ENCODE measurements at regions not wholly inside any gene's neighbourhood (a gene's known extent, or its start where the extent isn't known, plus 50 kb on each side); places are given as distances from the start of the nearest gene placed in this dataset.

- DNase-seq = no peak
Observed at GRCh38 chr21:16020878-16021277, 291.1 kb downstream of the USP25 start.

DNA sequence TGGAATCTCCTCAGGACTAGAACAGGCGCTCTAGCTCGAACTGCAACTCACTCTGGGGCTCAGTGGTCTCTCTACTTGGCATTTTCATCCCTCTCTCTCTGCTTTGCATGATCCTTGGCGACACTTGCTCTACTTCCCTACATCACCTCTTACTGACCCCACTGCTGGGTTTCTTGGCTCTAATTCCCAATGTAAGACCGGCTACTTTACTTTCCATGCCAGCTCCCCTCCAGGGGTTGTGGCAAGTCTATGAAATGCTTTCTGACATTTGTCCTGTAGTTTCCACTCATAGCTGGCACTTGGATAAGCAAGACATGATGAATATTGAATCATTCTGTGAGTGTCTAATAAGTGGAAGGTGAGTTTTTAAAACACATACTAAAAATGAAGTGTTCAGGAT, 292.3 kb downstream of the USP25 start:
- DNase-seq = no peak

GRCh38 chr21:16022921-16023320, 293.1 kb downstream of the USP25 start:
- DNase-seq = no peak

- DNase-seq = no peak
Observed at GRCh38 chr21:16028142-16028541, 298.4 kb downstream of the USP25 start.

- DNase-seq = no peak
Observed at GRCh38 chr21:16028941-16029464, 299.2 kb downstream of the USP25 start.

DNA sequence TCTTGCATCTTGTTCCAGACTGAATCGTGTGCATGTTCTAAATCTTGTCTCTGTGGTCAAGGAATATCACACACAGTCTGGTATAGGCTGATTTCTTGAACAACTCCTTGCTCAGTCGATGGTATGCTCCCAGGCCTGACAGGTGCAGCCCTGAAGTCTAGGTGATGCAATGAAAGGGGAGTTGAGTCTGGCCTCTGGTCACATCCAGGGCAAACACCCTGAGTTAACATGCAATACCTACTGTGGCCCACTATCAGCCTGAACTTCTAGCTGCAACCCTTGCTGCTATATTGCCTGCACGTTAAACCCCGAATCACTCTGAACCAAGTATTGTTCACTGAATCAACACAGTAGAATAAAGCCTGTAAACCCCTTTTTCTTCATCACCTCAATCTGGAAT, 303.4 kb downstream of the USP25 start:
- no peak for DNase-seq

GRCh38 chr21:16034446-16035190, 304.8 kb downstream of the USP25 start:
- DNase-seq = no peak

DNA sequence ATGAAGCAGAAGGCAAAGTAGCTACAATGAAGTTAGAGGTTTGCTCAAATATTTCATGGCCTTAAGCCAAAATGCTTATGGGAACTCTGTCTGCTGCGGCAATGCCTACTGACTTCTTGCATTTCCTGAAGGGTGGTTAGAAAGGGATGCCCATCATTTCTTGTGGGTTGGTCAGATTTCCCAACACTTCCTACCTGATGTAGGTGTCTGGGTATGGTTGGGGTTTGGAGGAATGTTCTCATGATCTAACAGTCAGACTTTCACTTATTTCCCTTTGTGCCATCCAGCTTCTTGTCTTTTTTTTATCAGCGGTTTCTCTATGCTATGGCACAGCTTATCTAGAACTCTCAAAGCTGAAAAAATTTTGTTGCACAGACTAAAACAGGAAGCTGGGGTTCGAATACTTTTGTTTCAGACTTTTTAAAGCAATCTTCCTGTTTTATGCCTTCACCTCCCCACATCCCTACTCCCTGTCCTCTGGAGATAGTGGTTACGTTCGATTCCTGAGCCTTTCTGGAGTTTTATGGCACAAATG, 307.7 kb downstream of the USP25 start:
- no peak for DNase-seq

DNA sequence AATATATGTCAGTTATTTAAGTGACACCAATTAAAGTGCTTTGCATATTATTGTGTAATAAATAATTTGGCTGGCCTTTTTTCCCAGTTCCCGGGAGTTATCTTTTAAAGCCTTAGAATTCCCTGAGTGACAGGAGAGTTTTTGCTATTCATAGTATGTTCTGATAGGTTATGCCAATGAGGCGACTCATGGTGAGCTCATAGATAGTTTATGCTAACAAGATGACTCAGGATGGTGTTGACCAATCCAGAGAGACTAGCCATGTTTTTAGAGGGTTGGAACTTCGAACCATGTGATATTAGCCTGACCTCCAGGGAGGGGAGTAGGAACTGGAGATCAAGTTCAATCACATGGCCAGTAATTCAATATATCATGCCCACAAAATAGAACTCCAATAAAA, 310.8 kb downstream of the USP25 start:
- DNase-seq = no peak

- no peak for DNase-seq
Observed at GRCh38 chr21:16044676-16045075, 314.9 kb downstream of the USP25 start.

DNA sequence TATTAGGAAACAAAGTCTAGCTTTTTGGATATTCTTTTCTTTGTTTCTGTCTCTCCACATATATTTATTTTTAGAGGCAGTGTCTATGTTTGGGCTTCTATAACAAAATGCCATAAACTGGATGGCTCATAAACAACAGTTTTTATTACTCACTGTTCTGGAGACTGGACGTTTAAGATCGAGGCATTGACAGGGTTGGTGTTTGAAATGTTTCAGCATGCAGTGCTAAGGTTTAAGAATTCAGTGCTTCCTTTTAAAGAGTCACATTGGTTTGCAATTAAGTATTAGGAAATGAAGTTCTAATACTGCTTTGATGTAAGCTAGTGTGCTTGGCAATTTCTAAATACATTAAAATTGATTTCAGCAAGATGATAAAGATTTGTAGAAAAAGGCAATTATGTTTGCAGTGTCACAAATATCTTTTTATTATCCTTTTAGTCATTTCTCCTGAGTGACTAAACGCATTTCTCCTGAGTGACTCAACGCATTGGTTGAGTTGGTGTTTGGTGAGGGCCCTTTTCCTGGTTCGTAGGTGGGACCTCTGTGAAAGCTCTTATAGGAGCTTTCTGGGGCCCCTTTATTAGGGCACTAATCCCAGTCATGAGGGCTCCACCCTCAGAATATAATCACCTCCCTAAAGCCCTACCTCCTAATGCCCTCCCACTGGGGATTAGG, 317.0 kb downstream of the USP25 start:
- no peak for DNase-seq

DNA sequence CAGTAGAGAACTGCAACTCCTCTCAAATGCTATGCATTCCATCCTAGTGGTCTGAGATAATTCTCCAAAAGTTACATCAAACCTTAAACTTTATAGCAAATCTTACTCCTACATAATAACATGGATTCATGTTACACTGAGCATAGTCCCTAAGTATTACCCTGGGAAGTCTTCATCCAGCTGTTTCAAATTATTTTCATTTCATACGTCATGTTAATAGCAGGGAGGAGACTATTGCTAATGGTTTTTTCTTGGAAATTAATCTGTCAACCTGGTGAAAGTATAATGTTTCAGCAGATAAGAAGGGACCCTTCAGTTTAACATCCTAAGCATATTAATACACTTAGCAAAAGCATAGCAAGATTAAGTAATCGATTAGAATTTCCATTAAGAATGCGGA, 318.1 kb downstream of the USP25 start:
- no peak for DNase-seq

DNA sequence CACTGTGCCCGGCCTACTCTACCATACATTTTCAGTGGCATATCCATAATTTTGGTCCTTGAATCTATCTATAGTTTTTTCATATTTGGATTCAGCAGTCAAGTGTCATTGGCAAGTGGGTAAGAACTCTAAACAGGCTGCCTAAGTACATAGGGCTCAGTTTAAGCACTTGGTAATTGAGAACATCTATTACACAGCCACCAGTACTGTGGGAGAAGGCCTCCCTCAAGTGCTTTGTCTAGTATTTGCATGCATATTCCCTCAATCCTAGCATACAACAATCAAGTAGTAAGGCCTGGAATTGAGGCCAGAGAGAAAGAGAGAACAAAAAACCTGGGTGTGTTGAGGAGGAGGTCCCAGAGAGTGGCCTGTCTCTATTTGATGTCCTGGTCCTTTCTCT, 325.2 kb downstream of the USP25 start:
- no peak for DNase-seq

GRCh38 chr21:16058896-16059295, 329.1 kb downstream of the USP25 start:
- DNase-seq = no peak

DNA sequence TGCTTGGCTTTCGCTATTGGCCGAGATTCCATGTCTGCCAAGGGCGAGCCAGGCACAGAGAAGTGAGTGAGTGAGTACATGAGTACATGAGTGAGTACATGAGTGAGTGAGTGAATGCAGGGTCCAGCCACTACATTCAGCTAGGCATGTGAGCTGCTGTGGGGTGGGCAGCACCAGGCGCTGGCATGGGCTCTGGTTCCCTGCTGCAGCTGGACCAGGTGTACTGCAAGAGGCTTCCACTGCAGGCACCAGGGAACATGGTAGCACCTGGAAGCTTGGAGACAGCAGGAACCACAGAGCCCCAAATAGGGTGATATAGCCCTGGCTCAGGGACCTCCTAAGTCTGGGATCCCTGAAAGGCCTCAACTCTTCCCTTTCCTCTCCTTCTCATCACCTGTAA, 330.2 kb downstream of the USP25 start:
- no peak for DNase-seq

DNA sequence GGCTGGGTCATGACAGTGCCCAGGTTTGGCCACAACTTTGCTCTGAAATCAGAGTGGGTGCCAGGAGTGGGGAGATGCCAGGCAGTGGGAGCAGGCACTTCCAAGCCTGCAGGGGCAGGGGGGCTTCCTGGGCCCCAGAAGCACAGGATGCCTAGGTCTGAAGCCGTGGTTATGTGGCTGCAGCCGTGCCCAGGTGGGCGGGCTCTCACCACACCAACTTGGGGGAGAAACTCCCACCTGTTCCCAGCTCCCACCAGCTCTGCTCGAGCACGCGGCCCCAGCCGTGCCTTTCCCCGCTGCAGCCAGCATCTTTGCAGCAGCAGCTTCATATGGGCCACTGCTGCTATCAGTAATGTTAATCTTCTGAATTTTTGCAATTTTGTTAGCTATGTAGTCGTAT, 331.4 kb downstream of the USP25 start:
- no peak for DNase-seq

- DNase-seq = no peak
Observed at GRCh38 chr21:16069178-16070112, 339.7 kb downstream of the USP25 start.

DNA sequence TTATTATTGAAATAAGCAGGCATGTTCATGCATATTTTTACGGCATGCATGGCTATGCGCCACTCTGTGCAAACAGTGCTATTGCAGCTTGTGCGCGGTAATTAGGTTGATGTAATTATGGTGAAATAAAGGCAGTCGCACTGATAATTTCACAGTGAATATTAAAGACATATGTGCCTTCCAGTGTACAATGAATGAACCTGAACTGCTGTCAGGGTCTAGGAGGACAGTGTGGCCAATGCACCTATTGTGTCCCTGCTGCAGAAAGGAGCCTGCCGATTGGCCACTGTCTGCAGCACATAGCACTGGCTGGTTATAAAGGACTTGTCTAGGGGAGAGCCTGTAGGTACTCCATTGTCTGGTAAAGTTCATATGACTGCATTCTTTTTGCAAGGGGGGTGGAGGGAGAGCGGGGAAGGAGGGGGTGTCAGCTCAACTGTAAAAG, 340.4 kb downstream of the USP25 start:
- DNase-seq = no peak

DNA sequence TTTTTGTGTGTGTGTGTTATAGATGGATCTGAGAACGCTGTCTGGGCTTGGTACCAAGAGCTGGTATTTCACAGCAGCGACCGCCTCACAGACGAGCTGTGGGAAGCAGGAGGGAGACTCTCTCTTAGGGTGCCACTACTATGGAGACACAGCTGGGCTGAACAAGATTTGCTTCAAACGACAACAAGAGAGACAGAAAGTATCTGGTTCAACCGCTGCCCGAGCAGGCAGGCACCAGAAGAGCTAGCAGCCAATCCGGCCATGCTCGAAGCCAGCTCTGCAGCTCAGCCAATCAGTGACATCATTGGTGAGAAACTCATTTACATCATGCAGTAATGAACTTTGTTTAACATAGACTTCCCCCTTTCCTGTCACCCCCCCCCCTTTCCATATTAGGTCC, 341.3 kb downstream of the USP25 start:
- DNase-seq = no peak

DNA sequence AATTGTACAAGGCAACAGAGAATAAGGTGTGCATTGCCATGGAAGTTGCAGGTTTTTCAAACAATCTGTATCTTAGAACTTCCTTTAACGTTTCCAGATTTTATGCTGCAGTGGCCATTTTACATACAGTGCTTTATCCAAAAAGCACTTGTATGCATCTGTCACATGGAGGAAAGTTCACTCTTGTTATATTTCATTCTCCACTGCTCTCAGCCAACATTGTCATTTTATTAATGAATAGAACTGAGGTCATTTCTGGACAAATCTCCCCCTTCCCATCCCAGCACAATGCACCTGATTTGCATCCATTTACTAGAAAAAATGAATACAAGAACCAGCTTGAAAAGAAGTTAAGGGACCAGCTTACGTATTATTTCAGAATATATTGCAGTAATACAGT, 342.0 kb downstream of the USP25 start:
- no peak for DNase-seq

DNA sequence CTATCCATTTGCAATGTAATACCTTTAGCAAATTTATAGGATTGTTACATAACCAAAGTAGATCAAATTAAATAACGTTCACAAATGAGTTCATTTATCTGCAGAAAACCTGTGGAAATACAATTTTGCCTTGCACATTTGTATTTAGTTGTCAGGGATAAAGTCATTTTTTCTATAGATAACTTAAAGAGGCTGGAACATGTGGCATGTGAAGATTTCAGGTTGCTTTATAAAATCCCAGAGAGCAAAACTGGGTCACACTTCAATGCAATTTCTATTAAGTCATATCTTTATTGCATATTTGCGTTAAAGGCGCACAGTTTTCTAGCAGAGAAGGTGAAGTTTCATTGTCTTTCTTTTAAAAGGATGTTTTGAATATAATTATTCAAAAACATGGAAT, 342.4 kb downstream of the USP25 start:
- no peak for DNase-seq

GRCh38 chr21:16072737-16073136, 343.0 kb downstream of the USP25 start:
- DNase-seq = no peak

DNA sequence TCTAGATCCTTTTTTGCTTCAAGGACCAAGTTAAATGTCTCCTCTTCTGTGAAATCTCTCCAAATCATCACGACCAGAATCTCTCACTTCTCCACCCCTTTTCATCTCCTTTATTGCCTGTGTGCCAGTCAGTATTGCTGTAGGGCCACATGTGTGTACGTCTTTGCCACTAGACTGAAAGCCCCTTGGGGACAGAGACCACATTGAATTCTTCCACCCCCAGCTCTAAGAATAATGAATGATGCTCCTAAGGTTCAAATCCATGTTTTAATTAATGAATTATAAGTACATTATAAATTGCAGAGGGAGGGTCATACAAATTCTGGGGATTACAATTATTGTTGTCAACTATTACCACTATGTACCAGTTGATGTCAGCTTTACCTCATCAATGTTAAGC, 343.8 kb downstream of the USP25 start:
- no peak for DNase-seq
